ENCODE measurements at regions not wholly inside any gene's neighbourhood (a gene's known extent, or its start where the extent isn't known, plus 50 kb on each side); places are given as distances from the start of the nearest gene placed in this dataset.
A peak's percentile ranks its signal among the peaks of the same experiment; 100 is the strongest.

GRCh38 chr11:86746514-86746913, 53.8 kb upstream of the PRSS23 start:
- no peaks in the 10 kb centered on the region for H3K9me3 ChIP-seq (ENCODE audit: control insufficient read depth in 2 of 3, insufficient read depth in 1 of 3, low read length in 3 of 3)
- H3K4me3 ChIP-seq (ENCODE audit: low read length in 3 of 3): no peak overlapping the region
- no peak overlapping the region for H3K27ac ChIP-seq (ENCODE audit: low read depth in 2 of 2, low read length in 2 of 2)
- FAIRE-seq (no peak), DNase-seq (no peak)
- H3K4me1 ChIP-seq (ENCODE audit: control insufficient read depth in 2 of 3, insufficient read depth in 2 of 3, low read depth in 1 of 3, low read length in 3 of 3): peaks cover 0 to 13% (median 3%) of the 10 kb centered on the region in 3 donors
- intact Hi-C loops (cut with DNase I): no loop called here
- no peaks in the 10 kb centered on the region for H3K27me3 ChIP-seq (ENCODE audit: control insufficient read depth, insufficient read depth, low read length)
- no peaks in the 10 kb centered on the region for H3K36me3 ChIP-seq (ENCODE audit: control insufficient read depth in 2 of 3, insufficient read depth in 3 of 3, low read length in 3 of 3)
- TF ChIP-seq, protein P1, sequence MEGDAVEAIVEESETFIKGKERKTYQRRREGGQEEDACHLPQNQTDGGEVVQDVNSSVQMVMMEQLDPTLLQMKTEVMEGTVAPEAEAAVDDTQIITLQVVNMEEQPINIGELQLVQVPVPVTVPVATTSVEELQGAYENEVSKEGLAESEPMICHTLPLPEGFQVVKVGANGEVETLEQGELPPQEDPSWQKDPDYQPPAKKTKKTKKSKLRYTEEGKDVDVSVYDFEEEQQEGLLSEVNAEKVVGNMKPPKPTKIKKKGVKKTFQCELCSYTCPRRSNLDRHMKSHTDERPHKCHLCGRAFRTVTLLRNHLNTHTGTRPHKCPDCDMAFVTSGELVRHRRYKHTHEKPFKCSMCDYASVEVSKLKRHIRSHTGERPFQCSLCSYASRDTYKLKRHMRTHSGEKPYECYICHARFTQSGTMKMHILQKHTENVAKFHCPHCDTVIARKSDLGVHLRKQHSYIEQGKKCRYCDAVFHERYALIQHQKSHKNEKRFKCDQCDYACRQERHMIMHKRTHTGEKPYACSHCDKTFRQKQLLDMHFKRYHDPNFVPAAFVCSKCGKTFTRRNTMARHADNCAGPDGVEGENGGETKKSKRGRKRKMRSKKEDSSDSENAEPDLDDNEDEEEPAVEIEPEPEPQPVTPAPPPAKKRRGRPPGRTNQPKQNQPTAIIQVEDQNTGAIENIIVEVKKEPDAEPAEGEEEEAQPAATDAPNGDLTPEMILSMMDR (IDR thresholded peaks at IDR 0.05; ENCODE audit: borderline replicate concordance, extremely low read depth, insufficient read depth): no peak
- no peak overlapping the region for H3K9ac ChIP-seq (ENCODE audit: low read length in 3 of 3)

GRCh38 chr11:86745571-86745970, 54.8 kb upstream of the PRSS23 start:
- Histone ChIP-seq H3K27ac (ENCODE audit: low read depth in 2 of 2, low read length in 2 of 2) (no peak overlapping the region), H3K27me3 (ENCODE audit: control insufficient read depth, insufficient read depth, low read length) (no peaks in the 10 kb centered on the region), H3K9me3 (ENCODE audit: control insufficient read depth in 2 of 3, insufficient read depth in 1 of 3, low read length in 3 of 3) (no peaks in the 10 kb centered on the region), H3K9ac (ENCODE audit: low read length in 3 of 3) (no peak overlapping the region), H3K4me1 (ENCODE audit: control insufficient read depth in 2 of 3, insufficient read depth in 2 of 3, low read depth in 1 of 3, low read length in 3 of 3) (peaks cover 0 to 20% (median 8%) of the 10 kb centered on the region in 3 donors), H3K36me3 (ENCODE audit: control insufficient read depth in 2 of 3, insufficient read depth in 3 of 3, low read length in 3 of 3) (no peaks in the 10 kb centered on the region), H3K4me3 (ENCODE audit: low read length in 3 of 3) (no peak overlapping the region)
- FAIRE-seq: no peak
- intact Hi-C loops (cut with DNase I): no loop called here
- TF ChIP-seq, protein P1 (IDR thresholded peaks at IDR 0.05; ENCODE audit: borderline replicate concordance, extremely low read depth, insufficient read depth): no peak
- no peak for DNase-seq

DNA sequence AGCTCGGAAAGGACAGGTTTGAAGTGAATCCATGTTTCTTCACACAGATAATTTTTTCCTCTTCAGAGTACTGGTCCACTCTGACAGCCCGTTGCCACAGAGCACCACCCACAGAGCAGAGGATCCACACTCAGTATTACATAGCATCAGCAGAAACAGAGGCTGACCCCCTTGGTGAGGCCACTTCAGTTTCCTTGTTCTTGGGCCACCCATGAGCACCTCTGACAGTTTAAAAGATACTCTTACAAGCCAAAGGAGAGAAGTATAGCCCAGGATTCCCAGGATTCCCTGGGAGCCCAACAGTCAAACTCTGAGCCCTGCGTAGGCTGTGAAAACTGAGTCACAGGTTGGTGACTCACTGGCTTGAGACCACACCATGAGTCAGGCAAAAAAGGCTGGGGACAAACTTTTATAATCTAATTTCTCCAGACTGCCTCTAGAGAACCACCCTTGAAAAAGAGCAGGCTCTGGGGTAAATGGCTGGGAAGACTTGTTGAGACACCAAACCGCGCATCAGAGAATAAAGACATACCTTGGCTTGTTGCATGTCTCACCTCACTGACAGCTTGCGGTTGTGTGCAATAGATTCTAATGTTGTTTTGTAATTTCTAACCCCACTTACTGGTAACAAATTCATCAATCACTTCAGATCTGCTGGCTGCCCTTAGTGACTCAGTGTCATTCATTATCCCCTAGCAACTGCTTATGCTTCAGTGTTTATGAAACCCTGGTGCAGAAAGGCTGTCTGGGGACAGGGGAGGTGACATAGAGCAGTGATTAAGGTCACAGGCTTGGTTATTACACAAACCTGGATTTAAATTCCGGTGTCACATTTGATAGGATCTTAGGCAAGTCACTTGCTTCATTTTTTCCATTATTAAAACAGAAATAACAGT, 56.9 kb upstream of the PRSS23 start:
- FAIRE-seq (no peak), DNase-seq (peak in 1 of 5 donors; percentile 78)
- Histone ChIP-seq H3K4me1 (ENCODE audit: control insufficient read depth in 2 of 3, insufficient read depth in 2 of 3, low read depth in 1 of 3, low read length in 3 of 3) (peaks cover 0 to 26% (median 14%) of the 10 kb centered on the region in 3 donors), H3K27ac (ENCODE audit: low read depth in 2 of 2, low read length in 2 of 2) (peak overlapping the region in 1 of 2 donors; percentile 11), H3K4me3 (ENCODE audit: low read length in 3 of 3) (no peak overlapping the region), H3K9me3 (ENCODE audit: control insufficient read depth in 2 of 3, insufficient read depth in 1 of 3, low read length in 3 of 3) (no peaks in the 10 kb centered on the region), H3K36me3 (ENCODE audit: control insufficient read depth in 2 of 3, insufficient read depth in 3 of 3, low read length in 3 of 3) (no peaks in the 10 kb centered on the region), H3K9ac (ENCODE audit: low read length in 3 of 3) (no peak overlapping the region), H3K27me3 (ENCODE audit: control insufficient read depth, insufficient read depth, low read length) (no peaks in the 10 kb centered on the region)
- TF ChIP-seq, protein P1 (IDR thresholded peaks at IDR 0.05; ENCODE audit: borderline replicate concordance, extremely low read depth, insufficient read depth): no peak
- intact Hi-C loops (cut with DNase I): no loop called here

Data from kidney (tissue), 13 donors.